HG03565 (cell line): ENCODE measurements at regions not wholly inside any gene's neighbourhood (a gene's known extent, or its start where the extent isn't known, plus 50 kb on each side); places are given as distances from the start of the nearest gene placed in this dataset.

Experiments
- ATAC-seq: cut with Tn5 transposase; IDR thresholded peaks from one replicate; pipeline ENCODE4 v1.9.1; 2021; ENCODE audit warnings: mild to moderate bottlenecking, moderate library complexity; ENCODE audit not compliant: unreplicated experiment

DNA sequence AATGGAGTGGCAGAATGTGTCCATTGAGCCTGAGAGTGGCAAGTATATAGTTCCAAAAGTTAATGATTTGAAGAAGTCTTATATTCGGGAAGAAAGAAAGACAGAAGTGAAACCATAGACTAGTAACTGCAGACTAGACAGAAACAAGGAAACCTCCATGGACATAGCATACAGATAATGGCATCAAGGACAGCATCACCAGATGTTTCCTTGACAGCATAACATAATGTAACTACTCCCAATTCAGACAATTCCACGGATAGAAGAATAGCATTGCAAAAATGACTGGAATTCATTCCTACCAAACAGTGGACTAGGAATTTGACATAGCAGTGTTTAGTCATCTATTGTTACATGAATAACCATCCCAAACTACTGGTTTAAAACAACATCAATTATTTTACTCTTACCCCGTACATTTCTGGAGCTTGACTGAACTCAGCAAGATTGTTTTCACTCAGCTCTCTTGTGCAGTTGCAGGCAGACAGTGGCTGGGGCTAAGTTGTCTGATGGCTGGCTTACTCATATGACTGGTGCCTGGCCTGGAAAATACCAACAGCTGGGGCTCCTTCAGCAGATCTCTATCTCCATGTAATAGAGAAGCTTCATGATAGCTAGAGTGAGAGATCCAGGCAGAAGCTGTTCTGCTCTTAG is 109.7 kb upstream of the GADL1 start:
- ATAC-seq = no peak

DNA sequence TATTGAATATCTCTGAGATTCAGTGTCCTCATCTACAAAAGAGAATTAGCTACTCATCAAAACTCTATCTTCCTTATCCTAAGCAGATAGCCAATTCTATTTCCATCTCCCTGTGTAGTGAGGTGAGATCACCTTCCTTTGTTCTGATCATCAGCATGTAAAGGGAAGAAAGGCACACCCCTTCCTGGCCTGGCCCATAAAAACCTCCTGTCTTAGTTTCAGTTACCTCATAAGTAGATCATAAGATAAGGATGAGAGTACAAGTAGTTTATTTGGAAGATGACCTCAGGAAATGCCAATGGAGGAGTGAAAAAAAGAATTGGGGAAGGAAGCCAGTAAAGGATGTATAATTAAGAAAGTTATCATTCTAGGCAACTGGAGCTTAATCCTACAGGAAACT is 114.5 kb upstream of the GADL1 start:
- no peak for ATAC-seq

DNA sequence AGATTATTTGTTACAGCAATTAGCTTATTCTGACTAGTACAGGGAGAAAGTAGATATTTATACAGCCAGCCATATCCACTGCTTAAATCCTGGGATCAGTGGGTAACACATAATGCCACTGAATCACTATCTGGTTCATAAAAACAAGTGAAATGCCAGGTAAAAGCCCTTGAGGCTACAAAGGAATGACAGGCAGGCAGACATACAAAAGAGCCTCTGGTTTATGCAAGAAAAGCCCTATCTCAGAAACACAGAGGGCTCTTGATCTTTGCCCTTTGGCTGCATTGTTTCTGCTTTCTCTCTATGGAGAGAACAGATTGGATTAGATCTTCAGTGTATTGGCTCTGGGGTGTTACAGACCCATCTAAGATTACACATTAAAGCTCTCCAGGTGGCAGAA is 115.4 kb upstream of the GADL1 start:
- ATAC-seq = no peak

DNA sequence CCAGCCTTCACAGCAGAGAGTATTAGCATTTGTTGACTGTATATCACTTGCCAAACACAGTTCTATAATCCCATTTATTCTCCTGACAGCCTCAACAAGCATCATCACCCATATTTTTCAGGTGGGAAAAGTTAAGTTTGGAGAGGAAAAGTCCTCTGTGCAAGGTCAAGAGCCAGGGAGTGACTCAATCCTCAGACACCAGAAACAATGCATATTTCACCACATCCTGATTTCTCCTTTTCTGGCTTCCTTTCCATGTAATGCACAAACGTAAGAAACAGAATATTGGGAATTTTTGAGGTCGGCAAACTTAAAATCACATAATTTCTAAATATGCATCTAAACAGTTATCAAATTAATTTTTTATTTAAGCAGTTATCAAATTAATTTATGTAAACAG is 116.0 kb upstream of the GADL1 start:
- no peak for ATAC-seq

DNA sequence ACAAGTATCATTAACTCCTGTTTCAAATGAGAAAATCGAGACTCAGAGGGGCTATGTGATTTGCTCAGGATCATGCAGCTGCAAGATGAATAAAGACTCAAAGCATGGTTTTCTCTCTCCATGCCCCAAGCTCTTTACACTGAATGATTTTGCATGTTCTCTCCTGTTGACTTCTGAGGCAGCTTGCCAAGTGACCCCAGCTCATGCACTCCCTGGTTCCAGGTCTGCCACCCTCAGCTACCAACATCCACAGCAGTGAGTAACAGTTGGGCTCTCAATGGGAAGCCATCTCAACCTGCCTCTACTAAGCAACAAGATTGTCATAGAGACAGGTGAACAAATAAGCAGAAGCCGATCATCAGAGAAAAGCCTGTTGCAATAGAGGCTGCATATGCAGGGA is 116.9 kb upstream of the GADL1 start:
- ATAC-seq = no peak

DNA sequence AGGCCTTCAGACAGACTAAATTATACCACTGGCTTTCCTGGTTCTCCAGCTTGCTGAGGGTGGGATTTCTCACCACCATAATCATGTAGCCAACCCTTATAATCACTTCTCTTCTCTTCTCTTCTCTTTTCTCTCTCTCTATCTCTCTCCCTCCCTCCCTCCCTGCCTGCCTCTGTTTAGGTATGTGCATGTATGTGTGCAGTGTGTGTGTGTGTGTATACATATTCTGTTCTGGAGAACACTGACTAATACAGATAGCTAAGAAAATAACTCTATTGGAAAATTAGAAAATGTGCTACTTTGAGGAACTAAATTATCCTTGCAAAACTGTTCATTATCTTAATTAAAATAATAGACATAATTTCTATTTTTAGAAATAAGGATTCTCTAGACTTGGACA is 118.6 kb upstream of the GADL1 start:
- no peak for ATAC-seq

DNA sequence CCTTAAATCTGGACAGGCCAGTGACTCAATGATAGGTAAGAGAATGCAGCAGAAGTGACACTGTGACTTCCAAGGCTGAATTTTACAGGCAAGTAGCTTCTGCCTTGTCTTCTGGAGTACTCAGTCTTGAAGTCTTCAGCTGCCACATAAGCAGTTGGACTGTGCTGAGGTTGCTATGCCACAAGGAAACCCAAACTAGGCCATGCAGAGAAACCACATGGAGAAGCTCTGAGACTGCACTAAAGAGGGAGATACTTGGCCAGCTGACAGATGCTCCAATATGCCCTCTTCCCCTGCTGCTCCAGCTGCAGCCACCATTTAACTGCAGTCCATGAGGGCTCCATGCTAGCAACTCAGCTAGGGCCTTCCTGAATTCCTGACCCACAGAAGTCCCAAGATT is 119.4 kb upstream of the GADL1 start:
- no peak for ATAC-seq

DNA sequence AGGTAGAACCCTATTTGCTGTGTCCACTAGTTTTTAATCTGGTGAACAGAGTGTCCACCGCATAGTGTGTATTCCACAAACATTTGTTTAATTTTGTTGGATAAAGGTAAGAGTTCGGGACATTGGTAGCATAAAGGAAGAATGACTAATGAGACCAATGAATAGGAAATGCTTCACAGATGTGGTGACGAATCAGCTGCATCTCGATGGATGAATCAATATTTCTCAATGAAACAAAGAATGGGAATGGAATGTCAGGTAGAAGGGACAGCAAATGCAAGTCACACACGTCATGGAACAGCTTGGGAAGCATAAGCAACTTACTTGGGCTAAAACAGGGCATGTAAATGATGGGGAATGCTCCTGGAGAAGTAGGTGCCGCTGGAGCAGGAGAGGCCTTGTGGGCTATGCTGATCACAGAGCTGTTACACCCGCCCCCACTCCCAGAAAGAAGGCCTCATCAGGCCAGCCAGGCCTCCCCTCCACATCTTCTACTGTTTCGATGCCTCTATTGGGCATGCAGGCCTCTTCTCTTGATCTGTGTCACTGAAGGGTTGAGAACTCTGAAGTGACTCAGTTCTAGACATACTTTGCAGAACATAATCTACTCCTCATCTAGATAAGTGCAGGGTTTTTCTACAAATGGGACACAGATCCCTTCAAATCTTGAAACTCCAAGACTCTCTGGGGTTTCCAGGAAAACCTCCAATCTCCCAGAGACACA is 120.0 kb upstream of the GADL1 start:
- ATAC-seq = no peak

DNA sequence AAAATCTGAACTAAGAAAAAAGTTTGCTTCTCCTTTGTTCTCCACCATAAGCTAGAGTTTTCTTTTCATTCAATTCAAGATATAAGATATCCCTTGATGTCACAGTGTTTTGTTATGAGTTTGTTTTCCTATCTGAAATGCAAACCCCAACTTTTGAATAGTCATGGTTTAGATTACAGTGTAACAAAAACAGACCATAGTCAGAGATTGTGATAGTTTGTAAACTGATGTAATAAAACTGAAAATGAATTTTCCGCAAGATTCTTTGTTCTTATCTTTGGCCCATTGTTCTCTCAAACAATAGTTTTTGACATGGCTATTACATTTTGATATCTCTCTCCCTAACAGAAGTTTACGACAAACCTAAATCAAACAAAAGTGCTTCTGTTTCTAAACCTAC is 121.7 kb upstream of the GADL1 start:
- ATAC-seq = no peak

DNA sequence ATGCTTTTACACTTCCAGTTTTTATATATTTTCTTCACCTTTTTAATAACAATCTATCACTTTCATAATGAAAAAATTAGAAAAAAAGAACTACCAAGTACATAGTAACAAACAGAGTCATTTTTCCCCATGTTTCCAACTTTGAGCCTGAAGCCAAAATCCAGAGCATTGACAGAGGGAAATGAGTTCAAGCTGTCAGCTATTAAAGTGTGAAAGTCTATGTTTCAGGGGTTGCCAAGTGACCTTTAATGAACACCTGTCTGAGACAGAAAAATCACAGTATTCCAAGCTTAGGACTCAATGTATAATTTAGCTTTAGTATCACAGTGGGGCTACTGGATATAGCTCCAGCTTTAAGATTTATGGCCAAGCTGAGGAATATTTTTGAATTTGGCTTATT is 128.3 kb upstream of the GADL1 start:
- ATAC-seq = no peak

DNA sequence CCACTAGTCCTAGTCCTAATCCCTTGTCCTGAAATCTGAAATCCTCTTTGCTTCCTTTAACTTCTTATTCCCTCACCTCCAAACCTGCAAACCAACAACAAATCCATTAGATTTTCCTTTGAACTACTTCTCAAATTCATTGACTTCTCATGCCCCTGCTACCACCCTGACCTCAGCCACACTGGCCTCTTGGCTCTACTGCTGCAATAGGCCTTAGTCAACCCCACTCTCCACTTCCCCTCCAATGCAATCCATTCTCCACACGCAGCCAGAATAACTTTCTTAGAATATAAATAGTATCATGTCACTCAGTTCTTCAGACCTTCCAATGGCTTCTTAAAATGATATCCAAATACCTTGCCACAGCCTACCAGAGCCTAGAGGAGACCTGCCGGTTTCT is 131.1 kb upstream of the GADL1 start:
- ATAC-seq = no peak

DNA sequence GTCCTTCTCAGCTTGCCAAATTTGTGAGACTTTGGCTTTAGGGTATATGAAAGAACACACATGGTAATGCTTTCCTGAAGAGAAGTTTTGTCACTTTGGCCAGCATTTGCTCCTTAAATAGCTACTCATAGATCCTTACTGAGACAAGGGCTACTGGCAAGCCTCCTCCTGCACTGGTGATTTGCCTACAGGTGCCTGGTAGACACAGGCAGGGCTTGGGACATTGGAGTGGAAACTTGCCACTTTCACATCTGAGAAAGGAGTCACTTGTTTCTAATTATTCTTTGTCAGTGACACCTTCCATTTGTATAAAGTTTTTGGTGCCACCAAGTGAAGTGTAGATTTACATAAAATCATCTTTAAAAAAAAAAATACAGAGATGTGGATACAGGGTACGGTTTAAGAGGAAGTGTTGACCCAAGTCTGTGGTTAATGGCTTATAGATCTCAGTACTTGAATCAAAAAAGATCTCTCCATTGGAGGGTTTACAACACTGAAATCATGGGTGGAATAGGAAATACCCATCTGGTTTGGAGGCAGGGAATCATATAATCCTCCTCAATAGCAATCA is 132.8 kb upstream of the GADL1 start:
- no peak for ATAC-seq

DNA sequence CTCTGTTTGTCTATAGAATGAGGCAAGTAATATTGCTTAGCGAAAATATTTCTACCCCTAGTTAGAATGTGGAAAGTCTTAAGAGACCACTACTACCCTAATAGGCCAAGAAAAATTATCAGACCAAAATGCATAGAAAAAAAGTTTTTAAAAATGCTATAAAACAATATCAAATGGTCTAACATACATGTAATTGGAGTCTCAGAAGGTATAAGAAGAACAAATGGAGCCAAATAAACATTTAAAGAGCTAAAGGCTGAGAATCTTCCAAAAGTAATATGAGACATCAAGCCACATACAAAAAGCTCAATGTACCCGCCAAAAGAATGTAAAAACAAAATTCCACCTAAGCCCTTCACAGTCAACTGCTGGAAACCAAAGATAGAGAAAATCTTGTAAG is 133.5 kb upstream of the GADL1 start:
- no peak for ATAC-seq

DNA sequence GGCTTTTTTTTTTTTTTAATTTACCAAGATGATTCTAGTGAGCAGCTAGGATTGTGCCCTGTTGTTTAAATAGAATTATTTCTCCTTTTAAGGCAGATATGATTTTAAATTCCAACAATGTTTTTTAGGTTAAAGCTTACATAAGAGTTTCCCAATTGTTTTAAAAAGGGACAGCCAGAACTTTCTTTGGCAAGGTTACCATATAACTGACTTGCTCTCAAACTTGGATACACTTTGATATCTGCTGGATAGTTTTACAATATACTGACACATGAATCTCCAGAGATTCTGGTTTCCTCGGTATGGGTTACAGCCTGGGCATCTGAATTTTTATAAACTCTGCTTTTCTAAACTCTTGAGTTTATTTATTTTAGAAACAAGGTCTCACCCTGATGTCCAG is 134.3 kb upstream of the GADL1 start:
- no peak for ATAC-seq

DNA sequence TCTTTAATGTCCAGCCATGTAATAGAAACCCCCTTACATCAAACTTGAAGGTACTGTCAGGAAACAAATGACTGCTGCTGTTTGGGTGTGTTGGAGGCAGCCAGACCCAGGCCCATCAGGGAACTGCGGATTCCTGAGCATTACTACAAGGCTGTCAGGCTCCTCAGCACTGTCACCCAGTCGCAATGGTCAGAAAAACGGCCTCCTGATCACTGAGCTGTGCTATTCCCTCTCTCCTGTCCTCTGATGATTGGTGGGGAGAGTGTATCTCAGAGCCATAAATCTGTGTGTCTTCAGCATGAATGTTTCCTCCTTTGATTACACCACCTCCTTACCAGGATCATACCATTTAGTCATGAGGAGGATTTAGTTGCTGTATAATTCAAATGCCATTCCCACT is 135.2 kb upstream of the GADL1 start:
- no peak for ATAC-seq

DNA sequence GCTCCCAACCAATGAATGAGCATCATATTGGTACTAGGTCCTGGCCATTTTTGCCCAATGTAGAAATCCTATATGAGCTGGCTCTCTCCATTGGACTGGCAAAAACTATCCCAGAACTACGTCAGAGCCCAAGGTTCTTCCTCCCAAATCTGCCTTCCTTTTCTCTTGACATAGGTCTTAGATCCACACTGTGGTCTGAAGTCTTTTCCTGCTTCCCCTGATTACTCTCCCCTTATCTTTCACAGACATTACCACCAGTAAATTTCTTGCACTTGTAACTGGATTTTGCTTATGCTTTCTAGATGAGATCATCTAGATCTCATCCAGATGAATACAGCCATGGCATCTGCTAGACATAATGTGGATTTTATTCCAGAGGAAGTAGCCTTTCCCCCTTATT is 141.2 kb upstream of the GADL1 start:
- ATAC-seq = no peak

DNA sequence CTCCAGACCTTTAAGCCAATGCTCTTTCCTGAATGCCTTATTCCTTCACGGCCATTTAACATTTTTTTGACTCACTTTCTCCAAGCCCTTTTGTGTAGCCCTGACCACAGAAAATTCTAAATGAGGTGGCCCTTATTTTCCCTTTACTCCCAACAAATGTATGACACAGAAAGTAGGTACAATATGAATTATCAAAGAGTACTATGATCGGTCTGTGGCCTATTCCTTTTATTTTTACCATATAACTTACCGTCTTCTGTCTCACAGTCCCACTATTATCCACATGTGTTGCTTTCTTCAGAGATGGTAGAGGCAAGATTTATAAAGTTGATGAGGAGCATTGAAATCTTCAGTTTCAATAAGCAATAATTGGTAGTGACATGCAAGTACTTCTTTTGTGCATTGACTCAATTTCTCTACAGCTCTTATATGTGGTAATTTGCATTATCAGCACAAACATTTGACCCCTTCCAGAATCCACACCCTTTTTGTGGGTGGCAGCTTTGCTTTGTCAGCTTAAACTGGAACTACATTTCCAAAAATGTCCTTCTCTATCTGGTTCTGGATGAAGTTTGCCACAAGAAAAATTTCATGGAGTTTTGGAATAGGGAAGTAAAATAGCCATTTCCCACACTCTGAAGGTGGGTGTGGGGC is 143.8 kb upstream of the GADL1 start:
- ATAC-seq = no peak

DNA sequence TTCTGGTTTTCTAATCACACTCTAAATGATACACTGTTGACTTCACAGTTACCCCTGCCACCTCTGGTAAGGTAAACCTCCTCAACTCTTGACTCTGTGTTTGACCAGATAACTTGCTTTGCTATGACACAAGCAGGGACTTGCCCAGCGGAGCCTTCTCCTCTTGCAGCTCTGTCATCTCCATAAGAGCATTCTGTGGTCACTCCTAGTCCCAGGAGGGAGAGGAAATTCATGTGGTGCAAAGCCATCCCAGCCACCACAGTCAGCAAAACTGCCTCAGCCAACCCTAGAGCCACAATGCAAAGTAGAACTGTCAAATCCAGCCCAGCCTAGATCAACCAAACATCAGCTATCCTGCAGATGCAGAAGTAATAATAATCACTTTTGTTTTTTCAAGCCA is 144.7 kb upstream of the GADL1 start:
- no peak for ATAC-seq

DNA sequence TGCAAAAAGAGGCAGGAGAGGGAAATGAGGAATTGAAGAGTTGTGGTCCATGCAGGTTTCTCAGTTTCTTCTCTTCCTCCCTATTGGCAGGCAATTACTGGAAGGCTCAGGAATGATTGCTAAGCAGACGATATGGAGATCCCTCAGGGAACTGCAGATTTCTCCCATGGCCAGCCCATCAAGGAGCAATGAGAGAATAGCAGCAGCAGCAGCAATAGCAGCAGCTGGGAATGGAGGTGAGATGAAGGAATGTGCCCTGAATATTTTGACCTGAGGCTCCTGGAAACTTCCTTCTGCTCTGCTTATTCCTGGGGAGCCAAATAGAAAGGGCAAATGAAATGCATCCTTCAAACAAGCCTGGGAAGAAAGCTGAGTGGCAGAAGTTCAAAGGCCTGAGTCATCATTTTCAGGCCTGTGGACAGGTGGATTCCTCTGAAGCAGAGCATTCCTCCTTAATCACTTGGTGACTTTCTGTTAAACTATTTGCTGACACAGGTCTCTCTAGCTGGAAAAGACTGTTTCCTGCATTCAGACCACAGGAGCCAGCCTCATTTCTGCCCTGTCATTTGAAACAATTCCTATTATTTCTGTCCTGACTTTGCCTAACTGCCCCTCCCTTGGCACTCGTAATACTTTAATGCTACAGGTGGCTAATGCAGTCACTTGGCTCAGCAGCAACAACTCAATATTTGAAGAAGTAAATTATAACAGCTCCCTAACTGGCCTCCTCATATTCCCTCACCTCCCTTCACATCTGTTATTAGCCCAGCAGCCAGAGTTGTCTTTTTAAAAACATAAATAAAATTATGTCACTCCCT is 146.9 kb upstream of the GADL1 start:
- no peak for ATAC-seq

DNA sequence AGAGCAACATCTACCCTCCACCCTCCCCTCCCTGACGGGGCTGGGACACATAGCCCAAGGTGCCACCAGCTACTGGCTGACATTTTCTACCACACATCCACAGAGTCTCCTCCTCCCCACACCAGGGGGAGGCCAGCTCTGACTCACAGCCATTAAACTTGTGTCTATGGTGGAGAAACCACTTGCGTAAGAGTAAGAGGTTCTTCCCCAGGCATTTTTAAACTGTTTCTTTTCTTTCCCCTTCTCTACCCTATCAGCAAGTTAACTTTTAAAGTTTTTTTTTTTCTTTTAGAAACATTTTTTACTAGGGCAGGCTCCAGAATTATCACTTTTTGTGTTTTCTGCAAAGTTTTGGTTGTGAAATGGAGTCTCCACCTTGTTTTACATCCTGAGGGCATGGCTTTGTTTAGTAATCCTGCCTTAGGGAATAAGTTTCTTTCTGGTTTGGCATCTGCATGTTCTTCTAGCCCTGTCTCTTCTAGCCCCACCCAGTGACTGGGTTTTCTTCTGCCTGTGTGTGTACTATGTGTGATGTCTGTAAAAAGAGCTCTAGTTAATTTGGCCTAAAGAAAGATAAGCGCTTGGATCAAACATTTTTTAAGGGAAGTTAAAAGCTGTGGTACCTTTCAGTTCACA is 148.8 kb upstream of the GADL1 start:
- ATAC-seq = no peak

DNA sequence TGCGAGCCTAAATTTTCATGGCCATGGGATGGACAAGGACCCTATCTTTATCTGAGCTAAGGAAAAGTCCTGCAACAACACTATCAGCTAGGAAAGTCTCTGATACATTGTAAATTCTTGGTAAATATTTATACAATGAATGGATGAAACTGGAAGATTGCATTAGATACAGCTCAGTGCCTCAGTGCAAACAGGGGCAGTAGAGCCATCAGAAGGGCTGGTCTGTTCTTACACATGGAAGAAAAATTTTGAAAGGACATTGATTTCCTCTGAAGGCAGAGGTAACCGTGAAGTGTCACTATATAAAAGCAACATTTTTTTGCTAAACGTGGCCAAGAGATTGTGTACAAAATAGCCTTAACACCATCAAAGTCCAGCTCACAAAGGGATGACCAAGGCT is 153.2 kb upstream of the GADL1 start:
- no peak for ATAC-seq
